OCI-LY7 (cell line): ENCODE measurements at regions not wholly inside any gene's neighbourhood (a gene's known extent, or its start where the extent isn't known, plus 50 kb on each side); places are given as distances from the start of the nearest gene placed in this dataset.

Experiments
- CTCF ChIP-seq: fragments of 200-600 bp; sonication (generic); conservative IDR thresholded peaks from 2 replicates; pipeline ENCODE4 v1.5.1; 2014; ENCODE audit warnings: mild to moderate bottlenecking, antibody characterized with exemption, low read length, moderate library complexity, mixed read lengths
- EZH2phosphoT487 ChIP-seq: fragments of 200-600 bp; sonication (generic); IDR thresholded peaks from 2 replicates; pipeline ENCODE4 v1.6.1; 2018; ENCODE audit warnings: low read depth, borderline replicate concordance, mild to moderate bottlenecking, mixed run types, antibody characterized with exemption, low read length, moderate library complexity, mixed read lengths

GRCh38 chr3:31185062-31185357, 290.5 kb upstream of the GADL1 start:
- TF ChIP-seq CTCF (no peak), EZH2phosphoT487 (no peak)
